ENCODE measurements at regions not wholly inside any gene's neighbourhood (a gene's known extent, or its start where the extent isn't known, plus 50 kb on each side); places are given as distances from the start of the nearest gene placed in this dataset.
"Not testable (repeated sequence)": the region's sequence is repeated elsewhere in the genome, so short reads cannot be mapped to it uniquely, and the experiment has no call there.

DNA sequence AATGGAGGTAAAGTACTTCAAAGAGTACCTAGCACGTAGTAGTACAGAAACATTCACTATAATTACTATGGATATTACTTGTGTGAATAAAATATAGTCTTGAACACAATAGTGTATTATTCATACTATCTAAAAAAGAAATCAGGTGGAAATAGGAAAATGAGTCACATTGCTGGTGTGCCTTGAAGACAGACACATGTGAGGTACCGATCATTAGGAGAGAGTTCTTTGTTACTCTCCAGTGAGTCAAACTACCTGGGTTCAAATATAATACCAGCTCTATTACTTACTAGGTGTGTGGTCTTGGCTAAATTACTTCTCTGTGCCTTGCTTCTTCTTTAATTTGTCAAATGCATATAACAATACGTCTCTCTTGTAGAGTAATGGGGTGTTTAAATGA, 50.8 kb upstream of the BEND6 start:
- DNase-seq: no peak

- no peak for DNase-seq
Observed at GRCh38 chr6:56902641-56903464, 52.1 kb upstream of the BEND6 start.

GRCh38 chr6:56900784-56901183, 54.1 kb upstream of the BEND6 start:
- DNase-seq: no peak

- DNase-seq: no peak
Observed at GRCh38 chr6:56899753-56900152, 55.2 kb upstream of the BEND6 start.

DNA sequence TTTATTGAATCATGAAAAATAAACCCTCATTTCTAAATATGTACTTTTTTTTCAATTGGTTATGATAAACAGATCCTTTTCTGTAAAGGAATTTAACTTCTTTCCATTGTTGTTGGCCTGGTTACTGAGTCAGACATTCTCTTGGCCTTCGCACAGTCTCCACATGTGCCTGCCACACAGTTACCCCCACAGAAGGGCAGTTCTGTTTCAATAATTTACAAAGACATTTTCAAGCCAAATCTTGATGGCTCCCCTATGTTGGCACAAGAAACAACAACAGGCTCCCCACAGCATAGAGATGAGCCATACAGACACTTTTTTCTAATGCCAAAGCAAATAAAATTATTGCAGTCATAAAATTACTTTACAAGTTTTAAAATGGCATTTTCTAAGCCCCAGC, 55.6 kb upstream of the BEND6 start:
- no peak for DNase-seq

- DNase-seq: no peak
Observed at GRCh38 chr6:56897789-56898529, 56.9 kb upstream of the BEND6 start.

DNA sequence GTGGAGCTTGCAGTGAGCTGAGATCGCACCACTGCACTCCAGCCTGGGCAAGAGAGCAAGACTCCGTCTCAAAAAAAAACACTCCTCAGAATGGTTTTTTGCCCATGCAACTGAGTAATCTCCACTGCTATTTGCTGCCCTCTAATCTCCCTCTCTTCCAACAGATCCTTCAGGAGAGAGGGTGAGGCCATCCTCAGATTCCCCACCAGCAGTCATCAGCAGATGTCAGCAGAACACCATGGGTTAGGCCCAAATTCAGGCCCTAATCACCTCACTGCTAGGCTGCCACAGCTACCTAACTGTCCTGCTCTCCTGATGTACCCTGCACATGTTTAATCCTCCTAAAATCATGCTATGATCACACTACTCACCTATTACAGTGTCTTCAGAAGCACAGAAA, 63.2 kb upstream of the BEND6 start:
- no peak for DNase-seq

GRCh38 chr6:56890683-56891429, 64.1 kb upstream of the BEND6 start:
- DNase-seq: no peak

GRCh38 chr6:56890066-56890465, 64.8 kb upstream of the BEND6 start:
- no peak for DNase-seq

DNA sequence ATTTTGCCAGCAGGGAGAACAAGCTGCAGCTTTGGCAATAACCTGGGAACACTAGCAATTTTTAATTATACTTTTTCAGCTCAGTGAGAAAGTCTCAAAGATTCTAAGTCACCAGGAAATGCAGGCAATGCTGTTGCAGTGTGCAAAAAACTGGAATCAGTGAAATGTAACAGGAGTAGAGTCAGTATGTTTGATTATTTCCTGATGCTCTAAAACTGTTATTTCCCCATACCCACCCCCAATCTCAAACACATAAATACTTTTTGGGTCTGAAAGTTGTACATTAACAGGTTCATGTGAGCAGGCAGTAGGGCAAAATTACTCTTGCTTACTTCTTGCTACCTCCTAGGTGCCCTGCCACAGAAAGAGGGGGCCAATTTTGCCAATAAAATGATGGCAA, 65.4 kb upstream of the BEND6 start:
- no peak for DNase-seq

DNA sequence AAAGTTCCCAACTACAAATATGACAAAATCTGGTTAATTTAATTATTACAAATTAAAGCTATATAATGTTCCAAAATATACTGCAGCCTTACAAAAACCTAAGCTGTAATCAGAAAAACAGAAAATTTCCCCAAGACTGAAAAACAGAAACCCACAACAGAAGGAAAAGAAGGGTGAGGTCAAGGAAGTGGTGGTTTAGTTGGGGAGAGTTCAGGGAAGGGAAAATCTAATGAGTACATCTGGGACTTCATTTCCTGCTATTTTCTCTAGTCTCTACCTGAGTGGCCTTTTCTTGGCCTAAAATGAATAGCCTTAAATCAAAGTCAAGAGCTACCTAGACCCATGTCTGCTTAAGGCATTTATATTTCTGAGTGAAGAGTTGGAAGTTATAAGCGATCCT, 66.2 kb upstream of the BEND6 start:
- DNase-seq: no peak

- DNase-seq: no peak
Observed at GRCh38 chr6:56887086-56887485, 67.8 kb upstream of the BEND6 start.

DNA sequence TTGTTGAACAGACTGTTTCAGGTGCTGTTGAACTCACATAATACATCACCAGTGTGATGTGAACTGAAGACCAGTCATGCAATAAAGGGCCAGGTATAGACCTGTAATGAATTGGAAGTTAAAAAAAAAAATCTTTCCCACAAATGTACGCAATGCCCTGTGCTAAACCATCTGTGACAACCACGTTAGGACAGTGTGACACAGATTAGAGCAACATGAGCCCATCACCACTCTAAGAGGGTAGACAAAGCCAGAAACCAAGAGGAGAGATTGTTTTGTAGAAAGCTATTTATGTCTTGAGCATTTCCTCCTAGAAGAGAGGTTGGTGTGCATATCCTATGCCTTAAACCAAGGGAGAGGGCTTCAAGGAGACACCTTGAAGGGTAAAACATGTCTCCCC, 77.0 kb upstream of the BEND6 start:
- no peak for DNase-seq

- DNase-seq: no peak
Observed at GRCh38 chr6:56875961-56876360, 78.9 kb upstream of the BEND6 start.

- no peak for DNase-seq
Observed at GRCh38 chr6:56875523-56875922, 79.4 kb upstream of the BEND6 start.

GRCh38 chr6:56874328-56874727, 80.6 kb upstream of the BEND6 start:
- no peak for DNase-seq

- DNase-seq: not testable (repeated sequence)
Observed at GRCh38 chr6:56870053-56870452, 84.9 kb upstream of the BEND6 start.

- no peak for DNase-seq
Observed at GRCh38 chr6:56869346-56869745, 85.6 kb upstream of the BEND6 start.

- DNase-seq: no peak
Observed at GRCh38 chr6:56868687-56869086, 86.2 kb upstream of the BEND6 start.

DNA sequence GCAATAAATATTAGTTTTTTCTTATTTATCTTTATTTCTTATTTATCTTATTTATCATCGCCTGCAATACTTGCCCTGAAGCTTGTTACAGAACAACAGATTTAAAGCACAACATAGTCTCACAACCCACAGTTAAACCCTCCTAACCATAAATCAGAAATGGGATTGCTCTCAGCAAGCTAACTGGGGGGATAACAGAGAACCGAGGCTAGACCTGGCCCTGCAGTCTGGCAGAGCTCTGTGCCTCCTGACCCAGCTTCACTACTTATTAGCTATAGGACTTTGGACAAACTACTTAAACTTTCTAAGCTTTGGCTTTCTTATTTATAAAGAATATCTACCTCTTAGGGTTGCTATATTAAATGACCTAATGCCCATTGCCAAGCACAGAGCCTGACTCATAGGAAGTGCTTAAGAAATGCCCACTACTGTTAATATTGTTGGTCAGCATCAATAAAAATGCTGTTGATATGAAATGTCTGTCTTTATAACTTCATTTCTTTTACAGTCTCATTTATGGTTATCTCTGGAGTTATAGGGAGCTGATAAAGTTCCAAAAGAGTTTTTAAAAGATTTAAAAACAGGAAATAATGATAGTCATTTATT, 87.9 kb upstream of the BEND6 start:
- DNase-seq: no peak

DNA sequence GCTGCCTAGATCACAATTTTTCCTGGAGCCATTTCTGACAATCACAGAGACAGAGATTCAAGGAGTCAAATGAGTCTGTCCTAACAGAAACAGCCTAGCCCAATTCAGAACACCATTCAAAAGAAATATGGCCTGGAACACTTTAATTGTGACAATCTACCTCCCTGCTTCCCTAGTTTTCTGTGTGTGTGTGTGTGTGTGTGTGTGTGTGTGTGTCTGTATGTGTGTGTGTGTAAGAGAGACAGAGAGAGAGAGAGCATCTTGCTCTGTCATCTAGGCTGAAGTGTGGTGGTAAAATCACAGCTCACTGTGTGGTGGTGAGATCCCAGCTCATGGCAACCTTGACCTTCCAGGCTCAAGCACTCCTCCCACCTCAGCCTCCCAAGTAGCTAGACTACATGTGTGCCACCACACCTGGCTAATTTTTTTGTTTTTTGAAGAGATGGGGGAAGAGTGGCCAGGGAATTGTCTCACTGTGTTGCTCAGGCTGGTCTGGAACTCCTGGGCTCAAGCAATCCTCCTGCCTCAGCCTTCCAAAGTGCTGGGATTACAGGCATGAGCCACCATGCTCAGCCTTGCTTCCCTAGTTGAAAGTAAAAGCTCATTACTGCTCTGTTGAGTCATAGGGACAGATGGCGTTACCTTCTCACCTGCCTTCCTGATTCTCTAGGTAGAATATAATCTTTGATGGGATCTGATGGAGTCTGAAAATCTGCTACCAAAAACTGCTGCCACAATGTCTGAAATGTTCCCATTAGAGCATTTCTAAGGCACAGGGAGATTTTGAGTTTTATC, 89.6 kb upstream of the BEND6 start:
- DNase-seq: no peak

- no peak for DNase-seq
Observed at GRCh38 chr6:56864171-56864616, 90.7 kb upstream of the BEND6 start.

All from activated effector memory CD4-positive, alpha-beta T cell treated with anti-CD3 and anti-CD28 coated beads, Interleukin-2, amount 50 U/mL, for 16 hours (primary cell).